H1 (cell line): ENCODE measurements at regions not wholly inside any gene's neighbourhood (a gene's known extent, or its start where the extent isn't known, plus 50 kb on each side); places are given as distances from the start of the nearest gene placed in this dataset.

ENCODE experiments used
- CTCF ChIA-PET: fragments of 300-600 bp; sonication (Branson Sonifier 250); formaldehyde crosslinking; loops from one replicate; lab custom pipeline; 2021; ENCODE audit not compliant: partially characterized antibody; lab: Charles Lee
- POLR2A ChIA-PET: fragments of 300-600 bp; sonication (Branson Sonifier 250); formaldehyde crosslinking; loops from one replicate; lab custom pipeline; 2021; ENCODE audit warnings: inconsistent platforms; ENCODE audit not compliant: partially characterized antibody; lab: Charles Lee
- DNase-seq, 2 experiments: peaks; one replicate each; pipeline versions ENCODE4 v3.0.0 to v3.0.0-alpha.2; 2010 to 2022; ENCODE audit warnings: low spot score in 2 of 2, low read depth in 1 of 2, mixed read lengths in 1 of 2
- FAIRE-seq: peaks from 2 replicates; lab custom pipeline; 2011; peaks lifted over from hg19 to GRCh38; lab: Jason Lieb, UNC
- H2AFZ ChIP-seq: 2 replicates; pipeline ENCODE4 v1.8.1; 2012; ENCODE audit warnings: low read length, inconsistent platforms
- H2AK5ac ChIP-seq: 2 replicates; pipeline ENCODE4 v1.6.1; 2013; ENCODE audit warnings: low read depth, low read length
- H2BK120ac ChIP-seq: replicated peaks from 2 replicates; pipeline ENCODE3; 2013; ENCODE audit warnings: low read depth, low read length, inconsistent platforms
- H2BK12ac ChIP-seq: 2 replicates; pipeline ENCODE4 v1.6.1; 2013; ENCODE audit warnings: low read depth, low read length
- H2BK15ac ChIP-seq: 2 replicates; pipeline ENCODE4 v1.6.1; 2013; ENCODE audit warnings: low read length
- H2BK20ac ChIP-seq: 2 replicates; pipeline ENCODE4 v1.6.1; 2013; ENCODE audit warnings: low read length
- H2BK5ac ChIP-seq: 2 replicates; pipeline ENCODE4 v1.6.1; 2013; ENCODE audit warnings: low read depth, low read length
- H3K14ac ChIP-seq: 2 replicates; pipeline ENCODE4 v1.6.1; 2013; ENCODE audit warnings: inconsistent platforms; ENCODE audit not compliant: insufficient read length
- H3K18ac ChIP-seq: 2 replicates; pipeline ENCODE4 v1.6.1; 2013; ENCODE audit warnings: low read length; ENCODE audit errors: extremely low read depth
- H3K23ac ChIP-seq: 2 replicates; pipeline ENCODE4 v1.6.1; 2013; ENCODE audit warnings: inconsistent platforms; ENCODE audit not compliant: insufficient read length
- H3K23me2 ChIP-seq: 2 replicates; pipeline ENCODE4 v1.6.1; 2013; ENCODE audit warnings: low read depth, low read length
- H3K27ac ChIP-seq: 2 replicates; pipeline ENCODE4 v1.6.1; 2011; ENCODE audit warnings: low read depth, low read length, inconsistent platforms
- H3K27me3 ChIP-seq, 4 experiments: replicated peaks in 1 of 4; 1 replicate in 1 of 4; 2 replicates in 3 of 4; pipeline versions ENCODE4 v1.6.1 to v1.8.1; 2011 to 2013; ENCODE audit warnings: low read length in 3 of 4, mild to moderate bottlenecking in 3 of 4, inconsistent platforms in 2 of 4, mixed read lengths in 2 of 4, moderate library complexity in 1 of 4; ENCODE audit not compliant: control insufficient read depth in 3 of 4, insufficient read depth in 3 of 4; ENCODE audit errors: extremely low read depth in 1 of 4
- H3K36me3 ChIP-seq, 4 experiments: 2 replicates each; pipeline versions ENCODE4 v1.6.1 to v1.8.1; 2011 to 2013; ENCODE audit warnings: mild to moderate bottlenecking in 4 of 4, low read length in 3 of 4, moderate library complexity in 2 of 4, control low read depth in 1 of 4, inconsistent platforms in 1 of 4; ENCODE audit not compliant: insufficient read depth in 4 of 4, control insufficient read depth in 2 of 4
- H3K4ac ChIP-seq: replicated peaks from 2 replicates; pipeline ENCODE3; 2013; ENCODE audit warnings: low read length, low read depth, mixed read lengths, inconsistent platforms; ENCODE audit not compliant: insufficient read length
- H3K4me1 ChIP-seq, 4 experiments: replicated peaks in 1 of 4; 1 replicate in 1 of 4; 2 replicates in 3 of 4; pipeline versions ENCODE4 v1.6.1 to v1.8.1; 2011 to 2013; ENCODE audit warnings: low read length in 3 of 4, inconsistent platforms in 2 of 4, mixed read lengths in 1 of 4; ENCODE audit not compliant: insufficient read depth in 4 of 4, control insufficient read depth in 3 of 4
- H3K4me2 ChIP-seq, 2 experiments: 2 replicates each; pipeline versions ENCODE4 v1.6.1 to v1.8.1; 2011 to 2013; ENCODE audit warnings: low read depth in 2 of 2, low read length in 2 of 2, control low read depth in 1 of 2, inconsistent platforms in 1 of 2, mild to moderate bottlenecking in 1 of 2; ENCODE audit not compliant: insufficient read depth in 1 of 2
- H3K4me3 ChIP-seq, 4 experiments: fragments of 200-600, 300-600 bp in 1 of 4; sonication (generic), shearing (Covaris generic), sonication (Bioruptor Twin) in 1 of 4; 2 replicates each; pipeline versions ENCODE4 v1.5.1 to v1.8.1; 2011 to 2016; ENCODE audit warnings: low read length in 4 of 4, low read depth in 3 of 4, control low read depth in 2 of 4, inconsistent platforms in 2 of 4, mild to moderate bottlenecking in 2 of 4, mixed read lengths in 1 of 4, moderate library complexity in 1 of 4; ENCODE audit not compliant: insufficient read depth in 2 of 4; ENCODE audit errors: extremely low read depth in 1 of 4
- H3K56ac ChIP-seq: replicated peaks from 2 replicates; pipeline ENCODE3; 2013; ENCODE audit warnings: low read depth, mild to moderate bottlenecking, mixed read lengths, low read length, inconsistent platforms; ENCODE audit not compliant: insufficient read length
- H3K79me1 ChIP-seq: 2 replicates; pipeline ENCODE4 v1.6.1; 2013; ENCODE audit warnings: low read depth, low read length, control low read depth
- H3K79me2 ChIP-seq, 2 experiments: 2 replicates each; pipeline versions ENCODE4 v1.6.1 to v1.8.1; 2012 to 2013; ENCODE audit warnings: low read length in 2 of 2, mild to moderate bottlenecking in 2 of 2, inconsistent platforms in 1 of 2; ENCODE audit not compliant: insufficient read depth in 2 of 2, control insufficient read depth in 1 of 2
- H3K9ac ChIP-seq, 4 experiments: replicated peaks in 1 of 4; 1 replicate in 1 of 4; 2 replicates in 3 of 4; pipeline versions ENCODE4 v1.6.1 to v1.8.1; 2011 to 2013; ENCODE audit warnings: low read depth in 3 of 4, low read length in 3 of 4, control low read depth in 2 of 4, mild to moderate bottlenecking in 2 of 4, moderate library complexity in 2 of 4, inconsistent platforms in 1 of 4; ENCODE audit errors: extremely low read depth in 1 of 4
- H3K9me3 ChIP-seq, 2 experiments: 2 replicates each; pipeline versions ENCODE4 v1.6.1 to v1.8.1; 2012 to 2013; ENCODE audit warnings: mild to moderate bottlenecking in 2 of 2, moderate library complexity in 2 of 2, control low read depth in 1 of 2, inconsistent platforms in 1 of 2, low read depth in 1 of 2, low read length in 1 of 2, mixed read lengths in 1 of 2; ENCODE audit not compliant: insufficient read depth in 2 of 2
- H4K20me1 ChIP-seq, 2 experiments: replicated peaks in 1 of 2; 2 replicates each; pipeline versions ENCODE3 to v1.8.1; 2011 to 2013; ENCODE audit warnings: inconsistent platforms in 2 of 2, low read length in 2 of 2, mild to moderate bottlenecking in 1 of 2; ENCODE audit not compliant: insufficient read depth in 2 of 2, control insufficient read depth in 1 of 2
- H4K5ac ChIP-seq: 2 replicates; pipeline ENCODE4 v1.6.1; 2013; ENCODE audit warnings: low read length, low read depth, mixed read lengths, inconsistent platforms; ENCODE audit not compliant: insufficient read length
- H4K8ac ChIP-seq: 2 replicates; pipeline ENCODE4 v1.8.0; 2013; ENCODE audit warnings: mild to moderate bottlenecking, moderate library complexity, low read length, inconsistent platforms; ENCODE audit not compliant: insufficient read depth; ENCODE audit errors: extremely low read depth
- H4K91ac ChIP-seq: replicated peaks from 2 replicates; pipeline ENCODE3; 2013; ENCODE audit warnings: low read length, mixed read lengths, inconsistent platforms; ENCODE audit not compliant: insufficient read length
- BRCA1 ChIP-seq: IDR thresholded peaks from 2 replicates; pipeline ENCODE4 v1.6.1; 2012; ENCODE audit warnings: low read depth, low read length, improper control_type of control experiment
- CBX8 ChIP-seq: fragments of 300-800, 300-1000 bp; sonication (generic); IDR thresholded peaks from 2 replicates; pipeline ENCODE4 v1.7.1; 2016; ENCODE audit warnings: low read depth, low read length, borderline replicate concordance
- CEBPB ChIP-seq: IDR thresholded peaks from 2 replicates; pipeline ENCODE4 v1.6.1; 2012; ENCODE audit warnings: low read depth, low read length
- CHD1 ChIP-seq: IDR thresholded peaks from 2 replicates; pipeline ENCODE4 v1.6.1; 2012; ENCODE audit warnings: low read depth, low read length, improper control_type of control experiment
- CHD2 ChIP-seq: IDR thresholded peaks from 2 replicates; pipeline ENCODE4 v1.6.1; 2012; ENCODE audit warnings: low read length, improper control_type of control experiment
- CTBP2 ChIP-seq: IDR thresholded peaks from 2 replicates; pipeline ENCODE4 v1.7.0; 2011; ENCODE audit warnings: borderline replicate concordance, mild to moderate bottlenecking, moderate library complexity, mixed read lengths, low read length; ENCODE audit not compliant: insufficient read depth, insufficient read length
- EZH2 ChIP-seq: fragments of 200-600 bp; sonication (generic); IDR thresholded peaks from 2 replicates; pipeline ENCODE4 v1.7.1; 2012; ENCODE audit warnings: low read depth, mild to moderate bottlenecking, moderate library complexity, low read length, inconsistent platforms; ENCODE audit not compliant: severe bottlenecking
- GTF2F1 ChIP-seq: IDR thresholded peaks from 2 replicates; pipeline ENCODE4 v1.6.1; 2012; ENCODE audit warnings: low read depth, low read length, improper control_type of control experiment, borderline replicate concordance
- KDM5A ChIP-seq: fragments of 200-600 bp; IDR thresholded peaks from 2 replicates; pipeline ENCODE4 v1.7.1; 2012; ENCODE audit warnings: mild to moderate bottlenecking, low read length, inconsistent platforms, mixed read lengths
- NRF1 ChIP-seq: IDR thresholded peaks from 2 replicates; pipeline ENCODE4 v1.6.1; 2011; ENCODE audit warnings: mild to moderate bottlenecking, low read depth, low read length, improper control_type of control experiment
- PHF8 ChIP-seq: fragments of 200-600 bp; sonication (generic); conservative IDR thresholded peaks from 2 replicates; pipeline ENCODE4 v1.7.1; 2012; ENCODE audit warnings: low read depth, mild to moderate bottlenecking, inconsistent platforms, low read length, moderate library complexity
- POLR2AphosphoS5 ChIP-seq: IDR thresholded peaks from 2 replicates; pipeline ENCODE4 v1.6.1; 2011; ENCODE audit warnings: low read depth, low read length
- RBBP5 ChIP-seq: IDR thresholded peaks from 2 replicates; pipeline ENCODE4 v1.7.1; 2012; ENCODE audit warnings: low read depth, mild to moderate bottlenecking, inconsistent platforms, low read length, moderate library complexity, borderline replicate concordance
- SIRT6 ChIP-seq: IDR thresholded peaks from one replicate; pipeline ENCODE4 v1.7.1; 2012; ENCODE audit warnings: low read length, inconsistent platforms
- SP2 ChIP-seq: IDR thresholded peaks from 2 replicates; pipeline ENCODE4 v1.6.1; 2012; ENCODE audit warnings: mild to moderate bottlenecking, low read length, inconsistent platforms
- TBP ChIP-seq: IDR thresholded peaks from 2 replicates; pipeline ENCODE4 v1.6.1; 2011; ENCODE audit warnings: low read depth, low read length, improper control_type of control experiment
- TCF12 ChIP-seq: IDR thresholded peaks from 2 replicates; pipeline ENCODE4 v1.6.1; 2011; ENCODE audit warnings: low read depth, mild to moderate bottlenecking, low read length
- TF ChIP-seq, protein P1 (sequence below): IDR thresholded peaks from 2 replicates; pipeline ENCODE4 v1.6.1; 2012; ENCODE audit warnings: inconsistent platforms

DNA sequence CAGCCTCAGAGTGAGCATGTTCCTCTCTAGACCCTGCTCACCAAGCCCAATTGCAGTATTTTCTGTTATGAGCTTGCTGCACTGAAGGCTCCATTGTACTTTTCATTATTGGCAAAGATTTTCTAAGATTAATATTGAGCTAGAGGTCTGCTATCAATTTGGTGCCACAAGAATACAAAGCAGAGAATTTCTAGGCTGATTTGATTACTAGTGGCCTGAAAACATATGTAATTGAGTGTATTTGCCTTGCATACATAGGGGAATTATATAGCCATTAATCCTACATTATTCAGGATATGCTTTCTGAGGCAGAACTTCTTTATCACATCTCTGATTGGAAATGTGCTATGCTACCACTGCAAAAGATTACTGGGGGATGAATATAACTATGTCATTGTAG is 322.9 kb upstream of the ZC3H12C start:
- H4K20me1 ChIP-seq, result no peaks in the 10 kb centered on the region
- H3K56ac ChIP-seq, result no peak overlapping the region
- H2BK5ac ChIP-seq, result no peak overlapping the region
- no peaks in the 10 kb centered on the region; the same call in 1 of the 2 replicates for H3K23me2 ChIP-seq
- no peak overlapping the region for H3K4me3 ChIP-seq
- H2AK5ac ChIP-seq, result no peak overlapping the region
- no peak overlapping the region for H3K4me2 ChIP-seq
- no peaks in the 10 kb centered on the region for H3K79me2 ChIP-seq
- CTCF ChIA-PET, result interaction anchor here (1.1 to 1.6 kb wide), 2 partner anchors 12 to 95 kb away, joined by 3 read pairs; no protein-coding TSS in a partner anchor
- H3K9ac ChIP-seq, result no peak overlapping the region
- H3K14ac ChIP-seq, result no peak overlapping the region
- H4K8ac ChIP-seq, result no peak overlapping the region
- H3K27me3 ChIP-seq, result no peaks in the 10 kb centered on the region
- no peak overlapping the region for H3K27ac ChIP-seq
- no peak overlapping the region for H3K4ac ChIP-seq
- FAIRE-seq (no peak), DNase-seq (no peak)
- no peak overlapping the region for H4K91ac ChIP-seq
- POLR2A ChIA-PET, result no interaction called here
- no peak overlapping the region for H3K18ac ChIP-seq
- H3K23ac ChIP-seq, result no peak overlapping the region
- no peak overlapping the region for H2BK15ac ChIP-seq
- H3K9me3 ChIP-seq, result no peaks in the 10 kb centered on the region
- TF ChIP-seq CBX8 (no peak), TBP (no peak), NRF1 (no peak), RBBP5 (no peak), CEBPB (no peak), PHF8 (no peak), EZH2 (no peak), GTF2F1 (no peak), CHD1 (no peak), SIRT6 (no peak), SP2 (no peak), CHD2 (no peak), BRCA1 (no peak), POLR2AphosphoS5 (no peak), CTBP2 (no peak), KDM5A (no peak), TCF12 (no peak)
- TF ChIP-seq, protein P1, sequence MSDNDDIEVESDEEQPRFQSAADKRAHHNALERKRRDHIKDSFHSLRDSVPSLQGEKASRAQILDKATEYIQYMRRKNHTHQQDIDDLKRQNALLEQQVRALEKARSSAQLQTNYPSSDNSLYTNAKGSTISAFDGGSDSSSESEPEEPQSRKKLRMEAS, result no peak
- TF ChIP-seq, all 59 proteins: peak for 0
- no peaks in the 10 kb centered on the region for H3K36me3 ChIP-seq
- H2BK12ac ChIP-seq, result no peak overlapping the region
- no peak overlapping the region for H2BK120ac ChIP-seq
- no peak overlapping the region for H2AFZ ChIP-seq
- no peak overlapping the region for H4K5ac ChIP-seq
- H2BK20ac ChIP-seq, result no peak overlapping the region
- no peaks in the 10 kb centered on the region for H3K79me1 ChIP-seq
- H3K4me1 ChIP-seq, result no peaks in the 10 kb centered on the region
